GM11168 (cell line): ENCODE measurements at regions not wholly inside any gene's neighbourhood (a gene's known extent, or its start where the extent isn't known, plus 50 kb on each side); places are given as distances from the start of the nearest gene placed in this dataset.

Experiments used
- in situ Hi-C: fragments of 300-500 bp; cut with MboI; formaldehyde crosslinking; loops from one replicate; pipeline ENCODE4 v1.12.0; 2022; ENCODE audit warnings: low sequenced_read_pairs; ENCODE audit not compliant: unreplicated experiment

DNA sequence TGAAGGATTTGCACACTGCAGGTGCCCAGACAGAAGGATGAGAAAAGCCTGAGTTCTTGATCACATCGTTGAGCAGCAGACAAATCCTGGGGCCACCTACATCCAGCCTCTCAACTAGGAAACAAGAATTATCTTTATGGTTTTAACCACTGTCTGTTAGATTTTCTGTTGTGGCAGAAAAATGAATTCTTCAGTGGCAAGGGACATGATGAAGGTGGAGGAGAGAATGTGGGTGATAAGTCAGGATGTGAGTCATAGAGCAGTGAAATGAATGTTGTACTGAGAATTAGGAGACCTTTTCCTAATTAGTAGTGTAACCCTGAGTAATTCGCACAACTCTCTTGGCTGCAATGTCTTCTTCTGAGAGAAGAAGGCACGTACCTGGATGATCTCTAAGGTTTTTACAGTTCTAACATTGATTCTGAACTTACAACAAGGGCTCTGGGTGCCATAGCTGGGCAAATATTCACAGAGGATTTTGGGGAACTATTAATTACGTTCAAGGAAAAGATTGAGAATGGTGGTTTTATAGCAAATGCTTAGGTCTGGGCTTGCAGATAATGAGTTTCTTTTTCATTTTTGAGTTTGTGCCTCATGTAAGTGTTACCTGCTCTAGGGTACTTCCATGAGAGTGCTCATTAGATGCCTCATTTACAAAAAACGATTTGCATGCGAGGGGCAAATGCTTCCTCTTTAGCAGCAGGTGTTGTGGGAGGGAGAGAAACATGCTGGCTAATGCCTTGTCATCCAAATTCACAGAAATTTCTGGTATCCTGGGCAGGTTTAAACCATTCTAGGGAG is 111.0 kb upstream of the KL start:
- in situ Hi-C loops, result loop anchor here (10.0 kb wide), 1 partner anchor 320 kb away; the partner anchor contains the start of gene PDS5B

DNA sequence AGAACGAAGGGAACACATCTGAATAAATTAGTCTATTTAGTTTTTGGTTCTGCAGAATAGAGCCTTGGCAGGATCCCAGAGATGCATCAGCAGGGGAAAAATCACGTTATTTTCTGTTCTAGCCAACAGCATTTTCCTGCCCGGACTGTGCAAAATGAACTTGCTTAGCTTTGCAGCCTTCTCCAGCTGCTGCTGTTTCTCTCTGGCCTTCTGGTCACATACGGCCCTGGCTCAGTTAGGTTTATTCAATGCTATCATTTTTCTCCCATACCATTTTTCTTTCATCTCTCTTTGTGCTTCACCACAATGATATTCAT is 110.4 kb upstream of the KL start:
- in situ Hi-C loops, result loop anchor here (10.0 kb wide), 1 partner anchor 321 kb away; the partner anchor contains the start of gene PDS5B

DNA sequence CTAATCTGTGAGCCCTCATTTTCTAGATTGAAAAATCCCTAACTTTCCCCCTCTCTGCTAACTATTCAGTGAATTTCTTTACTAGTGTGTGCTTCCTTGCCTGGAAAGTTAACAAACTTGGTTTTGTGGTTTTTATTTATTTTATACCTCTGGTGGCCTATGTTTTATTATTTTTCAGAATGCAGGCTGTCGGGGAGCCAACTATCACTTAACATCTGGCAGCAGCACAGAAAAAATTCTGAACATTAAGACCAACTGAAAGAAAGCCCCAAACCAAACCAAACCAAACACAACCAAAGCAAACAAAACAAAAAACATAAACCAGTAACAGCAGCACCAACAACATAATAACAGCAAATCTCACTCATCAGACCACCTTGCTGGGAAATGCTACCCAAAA is 109.0 kb upstream of the KL start:
- in situ Hi-C loops, result loop anchor here (10.0 kb wide), 1 partner anchor 322 kb away; the partner anchor contains the start of gene PDS5B

DNA sequence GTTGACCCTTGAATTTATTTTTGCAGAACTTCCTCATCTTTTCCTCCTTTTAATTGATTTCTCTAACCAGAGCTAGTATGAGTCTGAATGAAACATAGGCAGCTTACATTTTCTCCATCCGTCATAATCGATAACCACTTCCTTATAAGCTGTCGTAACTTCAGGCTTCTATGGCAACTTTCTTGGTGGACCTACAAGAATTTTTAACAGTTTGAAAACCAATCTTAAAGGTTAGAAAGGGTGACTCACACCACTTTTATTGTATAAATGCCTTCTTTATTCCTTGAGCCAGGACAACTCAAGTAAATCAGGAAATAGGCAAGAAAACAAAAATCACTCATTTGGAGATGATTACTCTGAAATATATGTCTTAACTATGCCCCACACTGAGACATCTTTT is 105.7 kb upstream of the KL start:
- in situ Hi-C loops, result no loop called here

DNA sequence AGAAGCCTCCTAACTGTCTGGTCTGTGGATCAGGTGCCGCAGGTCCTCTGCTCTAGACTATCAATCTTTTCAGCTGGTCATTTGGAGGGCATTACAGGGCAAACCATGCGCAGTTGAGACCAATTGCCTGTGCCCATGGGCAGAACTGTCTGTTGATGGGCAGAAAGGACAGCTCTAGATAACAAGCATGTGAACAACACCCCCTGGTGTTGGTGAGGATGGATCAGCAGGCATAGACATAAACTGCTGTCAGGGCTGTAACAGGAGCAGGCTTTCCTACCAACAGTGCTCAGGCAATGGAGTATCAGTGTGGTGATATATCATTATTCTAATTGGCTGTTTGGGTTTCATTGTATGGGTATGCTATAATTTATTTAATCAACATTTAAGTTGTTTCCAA is 104.7 kb upstream of the KL start:
- in situ Hi-C loops, result no loop called here

DNA sequence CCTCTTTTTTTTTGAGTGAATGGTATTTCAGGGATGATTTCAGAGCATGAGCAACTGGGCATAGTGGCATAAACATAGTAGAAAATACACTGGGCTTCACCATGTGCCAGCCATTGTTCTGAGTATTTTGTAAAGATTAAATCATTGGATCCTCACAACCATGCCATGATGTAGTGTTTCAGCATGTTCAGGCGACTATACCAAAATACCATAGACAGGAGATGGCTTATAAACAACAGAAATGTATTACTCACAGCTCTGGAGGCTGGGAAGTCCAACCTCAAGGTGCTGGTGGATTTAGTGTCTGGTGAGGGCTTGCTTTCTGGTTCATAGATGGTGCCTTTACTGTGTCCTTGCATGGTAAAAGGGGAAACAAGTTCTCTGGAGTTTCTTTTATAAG is 101.5 kb upstream of the KL start:
- in situ Hi-C loops, result no loop called here

DNA sequence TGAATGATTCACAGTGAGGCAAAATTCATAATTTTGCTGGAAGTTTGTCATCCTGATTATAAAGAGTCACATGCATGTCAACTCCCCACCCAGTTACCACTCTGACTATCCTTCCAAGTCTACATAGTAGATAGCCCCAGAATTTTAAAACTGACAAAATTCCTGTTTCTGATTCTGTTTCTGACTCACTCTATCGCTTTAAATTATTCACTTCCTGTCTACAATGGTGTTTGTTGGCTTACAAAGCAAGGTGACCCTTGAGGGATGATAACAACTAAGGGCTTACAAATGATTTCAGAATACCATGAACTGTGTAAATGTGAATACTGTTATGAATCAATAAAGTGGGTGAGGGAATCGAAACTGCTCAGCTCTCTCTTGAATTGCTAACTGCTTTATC is 98.7 kb upstream of the KL start:
- in situ Hi-C loops, result no loop called here

DNA sequence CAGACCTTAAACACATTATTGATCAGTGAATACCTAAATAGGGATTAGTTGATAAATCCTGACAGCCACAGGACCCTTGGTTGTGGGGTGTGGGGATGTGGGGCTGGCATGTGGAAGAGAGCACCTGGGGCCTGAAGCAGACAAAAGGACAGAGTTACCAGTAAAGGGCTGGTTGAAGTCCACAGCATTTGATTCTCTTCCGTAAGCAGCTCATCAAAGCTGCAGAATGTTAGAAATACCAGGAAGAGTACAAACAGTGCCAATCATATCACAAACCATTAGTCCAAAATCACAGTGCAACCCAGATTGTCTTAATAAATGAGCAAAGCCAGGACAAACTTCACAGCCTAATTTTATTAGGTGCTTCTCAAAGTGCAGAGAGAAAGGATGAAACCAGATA is 92.5 kb upstream of the KL start:
- in situ Hi-C loops, result no loop called here

DNA sequence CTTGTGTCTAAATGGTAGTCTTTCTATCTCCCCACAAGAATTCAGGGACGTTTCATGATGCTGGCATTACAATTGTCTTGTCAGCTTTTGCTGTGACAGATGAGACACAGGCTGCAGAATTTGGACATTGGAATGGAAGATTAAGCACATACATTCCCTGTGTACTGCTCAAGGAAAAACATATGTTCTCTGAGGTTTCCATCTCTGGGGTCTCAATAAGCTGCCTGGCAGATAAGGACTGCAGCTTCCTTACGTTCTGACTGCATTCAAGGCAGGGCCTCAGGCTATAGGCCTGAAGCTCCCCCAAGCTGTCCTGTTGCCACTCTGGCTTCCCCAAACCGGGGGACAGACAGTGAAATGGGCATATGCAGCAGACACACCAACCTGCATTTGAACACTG is 91.3 kb upstream of the KL start:
- in situ Hi-C loops, result no loop called here

DNA sequence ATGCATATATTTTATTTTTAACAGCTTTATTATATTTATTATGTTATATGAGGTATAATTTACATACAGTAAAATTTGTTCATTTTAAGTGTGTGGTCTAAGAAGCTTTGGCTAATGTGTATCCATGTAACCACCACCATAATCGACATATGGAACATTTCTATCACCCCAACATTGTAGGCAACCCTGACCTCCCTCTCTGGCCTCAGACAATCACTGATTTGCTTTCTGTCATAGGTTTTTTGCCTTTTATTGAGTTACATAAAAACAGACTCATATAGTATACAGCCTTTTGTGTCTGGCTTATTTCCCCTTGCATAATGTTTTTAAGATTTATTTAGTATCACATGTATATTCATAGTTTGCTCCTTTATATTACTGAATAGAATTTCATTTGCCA is 90.7 kb upstream of the KL start:
- in situ Hi-C loops, result no loop called here

DNA sequence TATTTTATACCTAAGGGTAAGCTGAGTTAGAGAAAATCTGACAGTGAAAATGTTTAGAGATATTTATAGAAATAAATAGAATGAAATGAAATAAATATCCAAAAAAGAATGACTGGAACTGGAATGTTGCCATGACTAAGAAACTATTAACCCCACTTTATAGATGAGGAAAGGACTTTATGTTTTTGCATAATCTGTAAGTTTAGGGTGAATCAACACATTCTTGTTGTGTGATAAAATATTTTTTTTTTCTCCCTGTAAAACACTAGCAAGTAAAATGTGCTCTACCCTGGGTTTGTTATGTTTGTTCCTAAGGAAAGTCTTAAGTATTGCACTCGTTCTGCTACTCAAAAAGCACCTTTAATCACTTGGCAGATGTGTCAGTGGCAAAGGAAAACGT is 83.8 kb upstream of the KL start:
- in situ Hi-C loops, result no loop called here

DNA sequence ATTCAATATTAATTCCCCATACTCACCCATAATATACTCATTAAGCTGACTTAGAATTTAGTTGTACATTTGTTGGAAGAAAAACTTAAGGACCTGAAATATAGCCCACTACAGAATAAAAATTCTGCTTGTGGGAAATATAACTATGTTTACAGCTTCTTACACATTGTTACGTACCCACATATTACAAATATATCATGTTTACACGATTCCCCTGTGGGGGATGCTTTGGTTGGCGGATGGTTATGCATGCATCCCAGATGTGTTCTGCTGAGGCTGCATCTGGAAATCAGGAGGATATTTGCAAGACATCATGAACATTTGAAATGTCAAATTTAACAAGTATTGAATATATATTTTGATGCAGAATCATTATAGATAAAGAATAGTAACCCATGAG is 79.5 kb upstream of the KL start:
- in situ Hi-C loops, result no loop called here

DNA sequence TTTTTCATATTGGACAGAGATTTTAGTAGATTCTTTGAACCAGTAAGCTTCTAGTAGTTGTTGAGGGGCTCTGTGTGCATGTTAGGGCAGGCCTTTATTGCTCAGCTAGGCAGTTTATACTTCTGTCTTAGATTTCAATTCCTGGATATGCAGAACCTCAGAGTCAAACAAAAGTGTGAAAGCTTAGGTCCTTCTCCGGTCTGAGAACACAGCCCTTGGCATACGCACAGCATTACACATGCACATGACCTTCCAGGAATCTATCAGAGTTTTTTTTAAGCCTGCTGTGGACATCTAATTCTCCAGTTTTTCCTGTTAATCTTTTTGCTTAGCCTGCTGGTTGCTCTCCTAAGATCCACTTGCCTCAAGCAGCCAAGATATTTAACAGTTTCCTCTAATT is 77.9 kb upstream of the KL start:
- in situ Hi-C loops, result no loop called here

DNA sequence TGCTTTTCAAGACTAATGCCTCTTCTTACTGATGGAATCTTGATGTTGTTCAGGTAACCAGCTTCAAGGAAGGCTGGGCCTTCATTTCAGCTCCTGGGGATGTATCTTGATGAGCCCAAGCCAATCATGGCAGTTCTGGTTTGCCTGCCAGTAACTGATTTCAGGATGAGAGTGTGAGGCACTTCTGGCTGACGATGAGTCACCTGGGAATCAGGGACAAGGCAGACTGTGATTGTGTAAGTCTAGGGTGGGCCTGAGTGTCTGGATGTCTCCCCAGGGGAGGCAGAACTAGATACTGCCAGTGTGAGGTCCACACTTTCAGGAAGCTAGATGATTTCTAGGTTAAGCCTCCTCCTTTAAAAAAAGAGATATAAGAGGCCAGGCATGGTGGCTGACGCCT is 77.3 kb upstream of the KL start:
- in situ Hi-C loops, result no loop called here

DNA sequence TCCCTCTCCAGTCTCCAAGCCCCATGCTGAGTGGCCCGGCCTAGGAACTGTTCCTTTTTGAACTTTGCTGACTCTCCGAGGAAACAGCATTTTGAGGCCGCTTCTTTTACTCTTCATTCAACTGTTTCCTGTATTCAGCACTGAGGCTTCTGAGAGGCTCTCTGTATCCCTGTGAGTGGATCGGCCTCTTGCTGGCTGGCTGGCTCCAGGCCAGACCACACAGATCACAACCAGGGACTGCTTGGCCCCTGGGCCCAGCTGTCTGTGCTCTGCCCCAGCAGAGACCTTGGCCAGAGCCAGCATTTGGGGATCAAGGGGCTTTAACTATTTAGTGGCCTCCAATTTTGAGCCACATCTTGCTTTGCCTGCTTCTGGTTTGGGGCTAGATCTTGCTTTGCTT is 75.6 kb upstream of the KL start:
- in situ Hi-C loops, result no loop called here

DNA sequence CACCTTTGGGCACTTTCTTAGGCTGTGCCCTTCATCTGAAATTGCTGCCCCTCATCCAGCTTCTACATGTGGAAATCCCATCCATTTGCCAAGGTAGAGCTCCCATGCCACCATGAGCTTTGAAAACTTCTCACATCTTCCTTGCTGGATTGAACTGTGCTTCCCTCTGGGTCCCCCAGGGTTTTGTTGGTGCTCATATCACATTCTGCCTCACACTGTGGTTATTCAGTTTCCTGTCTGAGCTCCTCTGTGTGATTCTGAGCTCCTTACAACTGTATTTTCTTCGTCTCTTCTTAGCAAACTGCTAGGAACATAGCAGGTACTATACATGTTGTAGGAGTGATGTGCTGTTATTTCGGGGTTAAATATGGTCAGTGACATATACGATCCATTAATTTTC is 74.9 kb upstream of the KL start:
- in situ Hi-C loops, result no loop called here

DNA sequence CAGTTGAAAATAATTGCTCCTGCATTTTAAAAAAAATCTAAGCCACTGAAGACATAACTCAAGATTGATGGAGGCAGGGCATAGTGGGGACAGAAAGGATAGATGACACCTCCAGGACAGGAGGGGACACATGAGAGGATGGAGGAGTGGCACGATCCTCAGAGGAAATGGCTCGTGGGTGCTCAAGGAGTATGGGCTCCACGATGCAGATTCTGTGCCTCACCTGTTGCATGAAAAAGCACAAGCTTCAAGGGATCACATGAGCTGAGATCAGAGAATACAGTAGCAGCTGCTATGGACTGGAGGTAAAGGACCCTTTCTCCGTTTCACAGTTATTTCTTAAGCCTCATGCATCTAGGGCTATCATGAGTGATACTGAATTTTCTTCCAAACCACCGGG is 69.7 kb upstream of the KL start:
- in situ Hi-C loops, result no loop called here

DNA sequence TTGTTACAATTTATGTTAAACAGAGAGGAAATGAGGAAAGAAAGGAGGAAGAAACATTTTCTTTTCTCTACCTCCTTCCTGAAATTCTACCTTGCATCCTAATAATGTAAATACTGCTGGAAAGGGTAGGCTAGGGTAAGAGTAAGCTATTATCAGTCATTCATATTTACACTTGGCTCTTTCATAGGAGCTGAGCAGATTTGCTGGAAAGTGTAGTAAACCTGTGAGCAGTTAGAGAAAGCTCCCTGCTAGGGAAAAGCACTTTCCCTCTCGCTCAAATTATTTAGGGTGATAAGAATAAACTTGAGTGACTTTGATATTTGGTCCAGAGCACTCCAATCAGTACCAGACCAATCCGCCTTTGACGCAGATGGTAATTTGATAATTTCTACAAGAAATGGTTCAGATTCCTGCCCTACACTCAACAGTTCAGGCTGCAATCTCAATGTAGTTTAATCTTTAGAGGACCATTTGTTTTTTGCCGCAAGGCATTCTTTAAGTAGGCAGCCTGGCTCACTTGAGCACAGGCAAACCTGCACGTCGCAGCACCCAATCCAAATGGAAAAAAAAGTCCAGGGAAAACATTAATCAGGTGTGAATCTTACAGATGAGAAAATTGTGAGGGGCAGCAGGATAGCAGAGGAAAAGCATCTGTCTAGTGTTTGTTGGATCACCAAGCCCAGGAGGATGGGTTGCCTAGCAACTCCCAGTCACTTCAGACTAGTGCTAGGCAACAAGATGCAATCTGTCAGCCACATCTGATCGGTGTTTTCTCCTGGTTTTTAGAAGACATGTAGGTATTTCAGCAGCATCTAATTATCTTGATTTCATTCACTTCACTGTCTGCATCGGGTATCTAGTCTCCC is 68.6 kb upstream of the KL start:
- in situ Hi-C loops, result no loop called here

DNA sequence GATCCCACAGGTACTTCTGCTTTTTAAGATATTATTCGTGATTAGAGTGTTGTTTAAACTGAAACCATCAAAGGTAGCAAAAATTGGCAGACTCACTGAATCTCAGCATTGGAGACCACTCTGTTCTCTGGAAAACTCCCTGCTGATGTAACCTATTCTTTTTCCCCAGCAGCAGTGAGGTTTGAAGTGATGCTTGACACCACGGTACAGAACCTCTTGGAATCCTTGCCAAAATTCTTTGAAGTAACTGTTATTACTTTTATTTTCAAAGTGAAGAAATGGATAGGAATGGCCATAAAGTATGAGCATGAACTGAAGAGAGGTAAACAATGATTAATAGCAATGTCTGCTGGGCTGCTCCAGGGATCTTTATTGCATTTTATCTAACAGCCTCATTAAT is 66.4 kb upstream of the KL start:
- in situ Hi-C loops, result no loop called here

DNA sequence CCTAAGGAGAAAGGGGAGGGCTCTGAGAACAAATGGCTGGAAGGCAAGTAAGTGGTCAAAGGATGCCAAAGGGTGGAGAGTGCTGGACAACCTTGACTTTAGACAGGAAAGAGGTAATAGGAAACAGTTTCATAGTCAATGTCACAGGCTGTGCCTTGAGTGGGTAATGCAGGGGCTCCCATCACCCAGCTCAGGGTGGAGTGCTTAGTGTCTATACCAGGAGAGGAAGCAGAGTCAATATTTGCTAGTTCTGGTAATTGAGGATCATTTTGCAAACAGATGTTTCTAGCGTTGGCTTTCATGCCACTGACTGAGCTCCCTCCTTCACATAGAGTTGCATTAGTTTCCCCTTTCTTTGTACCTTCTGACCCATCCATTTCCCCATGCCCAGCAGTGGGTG is 64.6 kb upstream of the KL start:
- in situ Hi-C loops, result no loop called here

DNA sequence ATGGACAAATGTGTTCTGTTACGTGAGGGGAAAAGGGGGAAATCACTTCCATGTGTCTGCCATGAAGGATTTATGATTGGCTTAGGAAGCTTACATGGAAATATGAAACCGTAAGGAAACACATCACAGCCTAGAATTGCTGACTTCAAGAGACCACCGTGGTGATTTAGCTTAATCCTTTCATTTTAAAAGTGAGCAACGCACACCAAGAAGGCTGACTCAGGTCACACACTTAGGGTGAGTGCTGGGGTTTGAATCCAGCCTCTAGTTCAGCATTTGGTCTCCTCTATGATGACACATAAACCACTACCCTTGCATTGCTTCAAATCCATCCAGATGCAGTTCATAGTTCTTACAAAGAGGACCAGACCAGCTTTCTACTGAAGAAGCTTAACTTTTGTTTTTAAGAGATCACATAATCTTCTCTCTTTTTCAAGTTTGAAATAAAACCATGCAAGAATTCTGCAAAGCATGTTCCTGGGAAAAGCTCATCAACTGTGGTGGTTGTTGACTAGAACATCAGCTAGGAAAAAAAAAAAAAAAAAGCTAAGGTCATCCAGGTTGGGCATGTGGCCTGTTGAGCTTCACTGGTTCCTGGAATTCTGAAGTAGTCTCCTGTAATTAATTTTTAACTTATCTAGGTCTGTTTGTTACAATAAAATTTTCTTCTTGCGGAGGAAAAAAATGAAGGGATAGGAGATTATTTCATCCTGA is 60.2 kb upstream of the KL start:
- in situ Hi-C loops, result no loop called here
